Uterus (tissue), 3 donors: ENCODE measurements at regions not wholly inside any gene's neighbourhood (a gene's known extent, or its start where the extent isn't known, plus 50 kb on each side); places are given as distances from the start of the nearest gene placed in this dataset.

Source experiments
- DNase-seq, 2 donors: peaks; one replicate each; pipeline ENCODE4 v3.0.0-alpha.2; 2019 to 2020
- H3K27ac ChIP-seq, 2 donors: fragments of 200-600 bp; sonication (generic); 1 replicate in 1 of 2; 2 replicates in 1 of 2; pipeline ENCODE4 v1.5.1; 2016 to 2018
- H3K27me3 ChIP-seq, 2 donors: fragments of 200-600 bp; sonication (generic); one replicate each; pipeline ENCODE4 v1.5.1; 2018 to 2019; ENCODE audit warnings: control low read depth in 1 of 2
- H3K36me3 ChIP-seq, 2 donors: fragments of 200-600 bp; sonication (generic); one replicate each; pipeline ENCODE4 v1.5.1; 2019; ENCODE audit warnings: control low read depth in 1 of 2
- H3K4me1 ChIP-seq, 2 donors: fragments of 200-600 bp; sonication (generic); one replicate each; pipeline ENCODE4 v1.5.1; 2018 to 2019; ENCODE audit warnings: control low read depth in 1 of 2
- H3K4me3 ChIP-seq, 2 donors: fragments of 200-600 bp; sonication (generic); 1 replicate in 1 of 2; 2 replicates in 1 of 2; pipeline ENCODE4 v1.5.1; 2018 to 2019; ENCODE audit warnings: mild to moderate bottlenecking in 1 of 2
- H3K9me3 ChIP-seq, 2 donors: fragments of 200-600 bp; sonication (generic); one replicate each; pipeline ENCODE4 v1.5.1; 2019; ENCODE audit warnings: control low read depth in 1 of 2
- POLR2A ChIP-seq, 2 donors: fragments of 450-650 bp; IDR thresholded peaks; one replicate each; pipeline ENCODE4 v1.6.1; 2016; ENCODE audit warnings: antibody characterized with exemption in 2 of 2, mild to moderate bottlenecking in 1 of 2, moderate library complexity in 1 of 2
- intact Hi-C: fragments of 100-400 bp; cut with DNase I; formaldehyde crosslinking; loops from one replicate; pipeline ENCODE4 v1.15.1; 2023; ENCODE audit warnings: low total_unique reads
- TF ChIP-seq, protein P1 (sequence below), 4 experiments: fragments of 200-600 bp in 2 of 4; fragments of 450-650 bp in 2 of 4; sonication (generic) in 2 of 4; IDR thresholded peaks; one replicate each; pipeline ENCODE4 v1.5.1; 2016 to 2019; ENCODE audit warnings: antibody characterized with exemption in 4 of 4, mild to moderate bottlenecking in 2 of 4, moderate library complexity in 1 of 4
- donor health status: DM: yes; HTN: yes; CAD: no.

DNA sequence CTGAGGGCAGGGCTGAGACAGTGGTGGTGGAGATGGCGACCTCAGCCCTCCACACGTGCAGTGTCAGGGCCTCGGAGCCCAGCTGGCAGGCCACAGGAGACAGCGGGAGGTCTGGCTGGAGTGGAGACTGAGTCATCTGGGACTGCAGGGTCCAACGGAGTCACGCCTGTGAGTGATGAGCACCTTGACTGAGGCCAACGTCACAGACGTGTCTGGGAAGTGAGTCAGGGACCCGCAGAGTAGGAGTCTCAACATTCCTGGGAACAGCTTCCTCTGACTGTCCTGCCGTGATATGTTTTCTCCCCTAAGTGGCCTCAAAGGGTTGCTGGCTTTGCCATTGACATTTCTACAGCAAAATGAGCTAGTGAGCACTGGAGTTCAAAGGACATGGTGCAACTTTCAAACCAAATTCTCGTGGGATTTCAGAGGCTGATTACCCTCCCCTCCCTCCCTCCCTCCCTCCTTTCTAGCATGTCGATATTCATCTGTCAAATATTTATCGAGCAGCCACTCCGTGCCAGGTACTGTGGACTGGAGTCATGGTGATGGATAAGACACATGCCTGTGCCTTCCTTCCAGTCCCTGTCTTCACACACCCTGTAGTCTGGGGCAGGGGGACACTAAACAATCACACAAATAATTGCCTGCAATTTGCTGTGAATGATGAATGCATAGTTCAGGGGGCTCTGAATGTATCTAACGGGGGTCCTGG lies 53.3 kb upstream of the AMOTL2 start:
- no peaks in the 10 kb centered on the region for H3K36me3 ChIP-seq
- TF ChIP-seq, protein P1, sequence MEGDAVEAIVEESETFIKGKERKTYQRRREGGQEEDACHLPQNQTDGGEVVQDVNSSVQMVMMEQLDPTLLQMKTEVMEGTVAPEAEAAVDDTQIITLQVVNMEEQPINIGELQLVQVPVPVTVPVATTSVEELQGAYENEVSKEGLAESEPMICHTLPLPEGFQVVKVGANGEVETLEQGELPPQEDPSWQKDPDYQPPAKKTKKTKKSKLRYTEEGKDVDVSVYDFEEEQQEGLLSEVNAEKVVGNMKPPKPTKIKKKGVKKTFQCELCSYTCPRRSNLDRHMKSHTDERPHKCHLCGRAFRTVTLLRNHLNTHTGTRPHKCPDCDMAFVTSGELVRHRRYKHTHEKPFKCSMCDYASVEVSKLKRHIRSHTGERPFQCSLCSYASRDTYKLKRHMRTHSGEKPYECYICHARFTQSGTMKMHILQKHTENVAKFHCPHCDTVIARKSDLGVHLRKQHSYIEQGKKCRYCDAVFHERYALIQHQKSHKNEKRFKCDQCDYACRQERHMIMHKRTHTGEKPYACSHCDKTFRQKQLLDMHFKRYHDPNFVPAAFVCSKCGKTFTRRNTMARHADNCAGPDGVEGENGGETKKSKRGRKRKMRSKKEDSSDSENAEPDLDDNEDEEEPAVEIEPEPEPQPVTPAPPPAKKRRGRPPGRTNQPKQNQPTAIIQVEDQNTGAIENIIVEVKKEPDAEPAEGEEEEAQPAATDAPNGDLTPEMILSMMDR (IDR thresholded peaks at IDR 0.05) = no peak
- TF ChIP-seq POLR2A (IDR thresholded peaks at IDR 0.05) = no peak
- no peaks in the 10 kb centered on the region for H3K9me3 ChIP-seq
- H3K27me3 ChIP-seq = no peaks in the 10 kb centered on the region
- H3K4me3 ChIP-seq = no peak overlapping the region
- H3K27ac ChIP-seq = no peak overlapping the region
- H3K4me1 ChIP-seq = no peaks in the 10 kb centered on the region
- intact Hi-C loops = no loop called here
- DNase-seq = peak; percentile 27 to 64

GRCh38 chr3:134426660-134427181 lies 52.5 kb upstream of the AMOTL2 start:
- Histone ChIP-seq H3K27ac (no peak overlapping the region), H3K4me3 (no peak overlapping the region), H3K9me3 (no peaks in the 10 kb centered on the region), H3K36me3 (no peaks in the 10 kb centered on the region), H3K4me1 (no peaks in the 10 kb centered on the region), H3K27me3 (no peaks in the 10 kb centered on the region)
- no peak for DNase-seq
- intact Hi-C loops = no loop called here
- TF ChIP-seq, protein P1 (IDR thresholded peaks at IDR 0.05) = no peak
- TF ChIP-seq POLR2A (IDR thresholded peaks at IDR 0.05) = no peak

GRCh38 chr3:134425943-134426342 lies 51.7 kb upstream of the AMOTL2 start:
- TF ChIP-seq, protein P1 (IDR thresholded peaks at IDR 0.05) = no peak
- no peak for TF ChIP-seq POLR2A (IDR thresholded peaks at IDR 0.05)
- Histone ChIP-seq H3K9me3 (no peaks in the 10 kb centered on the region), H3K4me3 (no peak overlapping the region), H3K27ac (no peak overlapping the region), H3K4me1 (no peaks in the 10 kb centered on the region), H3K36me3 (no peaks in the 10 kb centered on the region), H3K27me3 (no peaks in the 10 kb centered on the region)
- DNase-seq = no peak
- intact Hi-C loops = no loop called here
